HEK293 (cell line): ENCODE measurements at regions not wholly inside any gene's neighbourhood (a gene's known extent, or its start where the extent isn't known, plus 50 kb on each side); places are given as distances from the start of the nearest gene placed in this dataset.

Experiments
- CTCF ChIA-PET: fragments of 350-600 bp; formaldehyde crosslinking; extraction: SDS; loops from one replicate; lab custom pipeline; 2021; ENCODE audit warnings: antibody characterized with exemption; lab: Yijun Ruan, JAX
- POLR2A ChIA-PET: fragments of 300-600 bp; formaldehyde crosslinking; extraction: SDS; loops from one replicate; lab custom pipeline; 2020; ENCODE audit warnings: antibody characterized with exemption, inconsistent platforms; lab: Yijun Ruan, JAX
- H3K27ac ChIP-seq: fragments of 200-500 bp; sonication (Bioruptor generic); 2 replicates; pipeline ENCODE4 v1.5.1; 2014; ENCODE audit warnings: low read depth, low read length, control low read depth, inconsistent platforms; ENCODE audit errors: extremely low read depth
- H3K36me3 ChIP-seq, 2 experiments: fragments of 200-500 bp in 1 of 2; sonication (Bioruptor generic) in 1 of 2; 1 replicate in 1 of 2; 2 replicates in 1 of 2; pipeline ENCODE4 v1.5.1; 2014 to 2017; ENCODE audit warnings: inconsistent platforms in 2 of 2, low read length in 2 of 2; ENCODE audit not compliant: control insufficient read depth in 2 of 2, insufficient read depth in 1 of 2
- H3K4me1 ChIP-seq: fragments of 200-500 bp; sonication (Bioruptor generic); 2 replicates; pipeline ENCODE4 v1.5.1; 2014; ENCODE audit warnings: mild to moderate bottlenecking, low read length, inconsistent platforms; ENCODE audit not compliant: control insufficient read depth, insufficient read depth
- H3K4me3 ChIP-seq: 2 replicates; pipeline ENCODE4 v1.5.1; 2011; ENCODE audit warnings: low read depth, mild to moderate bottlenecking, control low read depth, low read length, moderate library complexity
- H3K9me3 ChIP-seq: fragments of 200-500 bp; sonication (Bioruptor generic); 2 replicates; pipeline ENCODE4 v1.5.1; 2014; ENCODE audit warnings: low read depth, low read length, inconsistent platforms; ENCODE audit not compliant: control insufficient read depth, insufficient read depth
- BCL11B ChIP-seq: fragments of 450-650 bp; formaldehyde crosslinking; IDR thresholded peaks from 2 replicates; pipeline ENCODE4 v1.5.1; 2016; ENCODE audit warnings: low read depth, missing biosample characterization, missing genetic modification characterization
- GLI2 ChIP-seq: fragments of 450-650 bp; formaldehyde crosslinking; IDR thresholded peaks from 2 replicates; pipeline ENCODE4; 2017; ENCODE audit warnings: missing biosample characterization, missing genetic modification characterization, low read depth, borderline replicate concordance
- HOXA7 ChIP-seq: sonication (generic); formaldehyde crosslinking; IDR thresholded peaks from 2 replicates; pipeline ENCODE4 v1.8.1; 2022; ENCODE audit warnings: missing genetic modification reagents, borderline replicate concordance
- OVOL3 ChIP-seq: fragments of 450-650 bp; formaldehyde crosslinking; IDR thresholded peaks from 2 replicates; pipeline ENCODE4 v1.5.1; 2016; ENCODE audit warnings: missing biosample characterization, missing genetic modification characterization
- SCRT2 ChIP-seq: fragments of 450-650 bp; formaldehyde crosslinking; IDR thresholded peaks from 2 replicates; pipeline ENCODE4 v1.5.1; 2016; ENCODE audit warnings: missing biosample characterization, missing genetic modification characterization
- YY1 ChIP-seq: fragments of 450-650 bp; formaldehyde crosslinking; IDR thresholded peaks from 2 replicates; pipeline ENCODE4 v1.5.1; 2018; ENCODE audit warnings: missing biosample characterization, missing genetic modification characterization
- ZFHX2 ChIP-seq: fragments of 450-650 bp; formaldehyde crosslinking; conservative IDR thresholded peaks from 2 replicates; pipeline ENCODE4 v1.5.1; 2016; ENCODE audit warnings: missing biosample characterization, missing genetic modification characterization
- ZFP3 ChIP-seq: fragments of 450-650 bp; formaldehyde crosslinking; IDR thresholded peaks from 2 replicates; pipeline ENCODE4 v1.5.1; 2016; ENCODE audit warnings: low read depth, missing biosample characterization, missing genetic modification characterization
- ZIC2 ChIP-seq: fragments of 450-650 bp; formaldehyde crosslinking; IDR thresholded peaks from 2 replicates; pipeline ENCODE4 v1.5.1; 2016; ENCODE audit warnings: missing biosample characterization, missing genetic modification characterization
- ZNF16 ChIP-seq: fragments of 450-650 bp; formaldehyde crosslinking; IDR thresholded peaks from 2 replicates; pipeline ENCODE4 v1.5.1; 2016; ENCODE audit warnings: low read depth, missing biosample characterization, missing genetic modification characterization
- ZNF202 ChIP-seq: fragments of 450-650 bp; formaldehyde crosslinking; IDR thresholded peaks from 2 replicates; pipeline ENCODE4 v1.5.1; 2016; ENCODE audit warnings: missing biosample characterization, missing genetic modification characterization, borderline replicate concordance
- ZNF324 ChIP-seq: fragments of 450-650 bp; formaldehyde crosslinking; IDR thresholded peaks from 2 replicates; pipeline ENCODE4 v1.5.1; 2016; ENCODE audit warnings: missing biosample characterization, missing genetic modification characterization
- ZNF404 ChIP-seq: fragments of 450-650 bp; formaldehyde crosslinking; IDR thresholded peaks from 2 replicates; pipeline ENCODE4 v1.5.1; 2017; ENCODE audit warnings: missing biosample characterization, missing genetic modification characterization
- ZNF549 ChIP-seq: fragments of 450-650 bp; IDR thresholded peaks from 2 replicates; pipeline ENCODE4 v1.5.1; 2018; ENCODE audit warnings: missing biosample characterization, missing genetic modification characterization, mild to moderate bottlenecking, inconsistent platforms, moderate library complexity
- ZNF600 ChIP-seq: fragments of 450-650 bp; formaldehyde crosslinking; IDR thresholded peaks from 2 replicates; pipeline ENCODE4 v1.5.1; 2016; ENCODE audit warnings: missing biosample characterization, missing genetic modification characterization
- ZNF623 ChIP-seq: fragments of 450-650 bp; formaldehyde crosslinking; IDR thresholded peaks from 2 replicates; pipeline ENCODE4 v1.5.1; 2016; ENCODE audit warnings: missing biosample characterization, missing genetic modification characterization
- ZNF658 ChIP-seq: fragments of 450-650 bp; formaldehyde crosslinking; IDR thresholded peaks from 2 replicates; pipeline ENCODE4; 2016; ENCODE audit warnings: missing biosample characterization, missing genetic modification characterization
- ZNF747 ChIP-seq: fragments of 450-650 bp; formaldehyde crosslinking; IDR thresholded peaks from 2 replicates; pipeline ENCODE4 v1.5.1; 2016; ENCODE audit warnings: missing biosample characterization, missing genetic modification characterization
- ZNF768 ChIP-seq: fragments of 450-650 bp; formaldehyde crosslinking; IDR thresholded peaks from 2 replicates; pipeline ENCODE4 v1.5.1; 2018; ENCODE audit warnings: missing biosample characterization, mild to moderate bottlenecking, missing genetic modification characterization
- ZNF776 ChIP-seq: fragments of 450-650 bp; formaldehyde crosslinking; IDR thresholded peaks from 2 replicates; pipeline ENCODE4 v1.5.0; 2017; ENCODE audit warnings: missing biosample characterization, missing genetic modification characterization, borderline replicate concordance
- ZNF785 ChIP-seq: fragments of 450-650 bp; formaldehyde crosslinking; IDR thresholded peaks from 2 replicates; pipeline ENCODE4 v1.5.1; 2016; ENCODE audit warnings: missing biosample characterization, missing genetic modification characterization
- TF ChIP-seq, protein P1 (sequence below): fragments of 450-650 bp; formaldehyde crosslinking; IDR thresholded peaks from 2 replicates; pipeline ENCODE4 v1.5.1; 2017; ENCODE audit warnings: missing biosample characterization, missing genetic modification characterization
- TF ChIP-seq, protein P2 (sequence below): IDR thresholded peaks from 2 replicates; pipeline ENCODE4 v1.6.1; 2011; ENCODE audit warnings: mild to moderate bottlenecking, low read depth, low read length, borderline replicate concordance
- TF ChIP-seq, protein P3 (sequence below): fragments of 450-650 bp; formaldehyde crosslinking; IDR thresholded peaks from 2 replicates; pipeline ENCODE4 v1.5.1; 2017; ENCODE audit warnings: missing biosample characterization, missing genetic modification characterization
- TF ChIP-seq, protein P4 (sequence below): fragments of 450-650 bp; formaldehyde crosslinking; IDR thresholded peaks from 2 replicates; pipeline ENCODE4 v1.5.1; 2016; ENCODE audit warnings: missing biosample characterization, missing genetic modification characterization
- TF ChIP-seq, protein P5 (sequence below): fragments of 450-650 bp; IDR thresholded peaks from 2 replicates; pipeline ENCODE4 v1.5.1; 2018; ENCODE audit warnings: missing biosample characterization, missing genetic modification characterization

DNA sequence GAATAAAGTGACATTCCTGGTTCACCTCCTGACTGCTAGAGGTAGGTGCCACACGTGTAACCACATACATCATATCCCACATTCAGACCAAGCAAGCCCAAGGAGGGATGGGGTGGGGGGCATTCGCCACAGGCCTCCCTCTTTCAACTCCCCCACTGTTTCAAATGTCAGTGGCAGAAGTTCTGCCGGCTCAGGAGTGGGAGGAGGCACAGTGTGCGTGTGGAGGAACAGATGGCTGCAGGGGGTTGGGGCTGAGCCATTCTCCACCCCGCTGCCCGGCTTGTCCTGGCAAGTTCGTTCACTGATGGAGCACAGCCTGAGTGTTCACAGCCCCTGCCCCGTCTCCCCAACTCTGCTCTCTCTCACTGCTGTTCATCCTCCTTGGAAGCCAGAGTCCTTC, 75.4 kb upstream of the TANC1 start:
- ChIA-PET POLR2A (no interaction called here), CTCF (interaction anchor here (0.7 kb wide), 1 partner anchor 1634 kb away, joined by 3 read pairs; no protein-coding TSS in a partner anchor)

DNA sequence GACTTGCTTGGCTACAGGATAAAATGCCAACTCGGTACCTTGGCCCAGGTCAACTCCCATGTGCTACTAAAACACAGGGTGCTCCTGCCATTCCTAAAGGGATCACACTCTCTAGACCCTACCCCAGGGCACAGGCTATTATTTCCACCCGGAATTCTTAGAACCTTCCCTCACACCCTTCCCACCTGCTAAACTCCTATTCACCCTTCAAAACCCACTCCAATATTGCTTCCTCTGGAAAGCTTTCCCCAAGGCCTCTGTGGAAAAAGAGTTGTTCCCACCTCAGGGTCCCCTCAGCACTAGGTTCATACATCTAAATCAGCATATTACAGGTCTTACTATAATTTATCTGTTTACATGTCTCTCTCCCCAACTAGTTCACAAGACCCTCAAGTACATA, 75.0 kb upstream of the TANC1 start:
- POLR2A ChIA-PET, result no interaction called here
- Histone ChIP-seq H3K27ac (0 out of 2 replicates have a peak overlapping the region, but pooled peaks have one; percentile 31), H3K4me1 (no peaks in the 10 kb centered on the region; the same call in 1 of the 2 replicates), H3K9me3 (no peaks in the 10 kb centered on the region), H3K36me3 (no peaks in the 10 kb centered on the region), H3K4me3 (no peak overlapping the region)
- TF ChIP-seq GLI2 (tag by site-specific recombination) (no peak), SCRT2 (tag by site-specific recombination) (no peak), ZNF324 (tag by site-specific recombination) (no peak), ZNF623 (tag by site-specific recombination) (no peak), ZNF202 (tag by site-specific recombination) (no peak), BCL11B (tag by site-specific recombination) (no peak), ZFP3 (peak; percentile 89), ZNF404 (no peak)
- CTCF ChIA-PET, result interaction anchor here (0.7 to 1.3 kb wide), 3 partner anchors 225 to 1634 kb away, joined by 3 to 4 read pairs (median 4); no protein-coding TSS in a partner anchor

More for the DNA sequence above, 75.4 kb upstream of the TANC1 start:
- peak; percentile 54 for TF ChIP-seq ZIC2 (tag by site-specific recombination)
- TF ChIP-seq ZFHX2 (tag by site-specific recombination), result peak; percentile 39; the same call in 1 of the 2 replicates
- no peak for TF ChIP-seq ZNF600 (tag by site-specific recombination)
- TF ChIP-seq, protein P1, sequence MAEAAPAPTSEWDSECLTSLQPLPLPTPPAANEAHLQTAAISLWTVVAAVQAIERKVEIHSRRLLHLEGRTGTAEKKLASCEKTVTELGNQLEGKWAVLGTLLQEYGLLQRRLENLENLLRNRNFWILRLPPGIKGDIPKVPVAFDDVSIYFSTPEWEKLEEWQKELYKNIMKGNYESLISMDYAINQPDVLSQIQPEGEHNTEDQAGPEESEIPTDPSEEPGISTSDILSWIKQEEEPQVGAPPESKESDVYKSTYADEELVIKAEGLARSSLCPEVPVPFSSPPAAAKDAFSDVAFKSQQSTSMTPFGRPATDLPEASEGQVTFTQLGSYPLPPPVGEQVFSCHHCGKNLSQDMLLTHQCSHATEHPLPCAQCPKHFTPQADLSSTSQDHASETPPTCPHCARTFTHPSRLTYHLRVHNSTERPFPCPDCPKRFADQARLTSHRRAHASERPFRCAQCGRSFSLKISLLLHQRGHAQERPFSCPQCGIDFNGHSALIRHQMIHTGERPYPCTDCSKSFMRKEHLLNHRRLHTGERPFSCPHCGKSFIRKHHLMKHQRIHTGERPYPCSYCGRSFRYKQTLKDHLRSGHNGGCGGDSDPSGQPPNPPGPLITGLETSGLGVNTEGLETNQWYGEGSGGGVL, result 0 out of 2 replicates have a peak, but pooled peaks have one; percentile 12
- TF ChIP-seq, protein P2, sequence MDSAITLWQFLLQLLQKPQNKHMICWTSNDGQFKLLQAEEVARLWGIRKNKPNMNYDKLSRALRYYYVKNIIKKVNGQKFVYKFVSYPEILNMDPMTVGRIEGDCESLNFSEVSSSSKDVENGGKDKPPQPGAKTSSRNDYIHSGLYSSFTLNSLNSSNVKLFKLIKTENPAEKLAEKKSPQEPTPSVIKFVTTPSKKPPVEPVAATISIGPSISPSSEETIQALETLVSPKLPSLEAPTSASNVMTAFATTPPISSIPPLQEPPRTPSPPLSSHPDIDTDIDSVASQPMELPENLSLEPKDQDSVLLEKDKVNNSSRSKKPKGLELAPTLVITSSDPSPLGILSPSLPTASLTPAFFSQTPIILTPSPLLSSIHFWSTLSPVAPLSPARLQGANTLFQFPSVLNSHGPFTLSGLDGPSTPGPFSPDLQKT, result no peak
- no peaks in the 10 kb centered on the region for H3K36me3 ChIP-seq
- H3K4me1 ChIP-seq, result no peaks in the 10 kb centered on the region; the same call in 1 of the 2 replicates
- no peak overlapping the region for H3K4me3 ChIP-seq
- H3K27ac ChIP-seq, result 0 out of 2 replicates have a peak overlapping the region, but pooled peaks have one; percentile 31
- H3K9me3 ChIP-seq, result no peaks in the 10 kb centered on the region

DNA sequence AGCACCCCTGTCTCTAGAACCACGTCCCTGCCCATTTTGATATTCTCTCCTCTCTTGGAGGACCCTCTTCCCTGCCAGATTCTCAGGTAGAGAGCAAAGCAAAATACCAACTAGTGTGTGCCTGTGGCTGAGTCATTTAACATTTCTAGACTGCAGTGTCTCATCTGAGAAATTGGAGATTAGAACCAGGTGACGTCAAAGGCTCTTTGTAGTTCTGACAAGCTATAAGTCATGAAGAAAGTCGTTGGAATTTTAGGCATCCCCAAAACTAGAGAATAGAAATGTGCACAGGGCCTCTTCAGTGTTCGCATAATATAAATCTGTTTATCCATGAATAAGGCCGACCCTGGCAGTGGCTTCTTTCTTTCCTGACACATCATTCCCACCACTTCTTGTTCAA, 74.4 kb upstream of the TANC1 start:
- Histone ChIP-seq H3K4me1 (no peaks in the 10 kb centered on the region; the same call in 1 of the 2 replicates), H3K36me3 (no peaks in the 10 kb centered on the region), H3K4me3 (no peak overlapping the region), H3K27ac (no peak overlapping the region)
- ChIA-PET POLR2A (no interaction called here), CTCF (interaction anchor here (0.6 to 1.3 kb wide), 4 partner anchors 10 to 873 kb away, joined by 3 to 4 read pairs (median 4); no protein-coding TSS in a partner anchor)
- TF ChIP-seq ZNF658 (no peak), ZNF785 (no peak), ZNF776 (tag by site-specific recombination) (no peak), OVOL3 (no peak), ZNF549 (tag by site-specific recombination) (no peak), HOXA7 (CRISPR knock-in tag) (no peak), ZNF16 (no peak), ZNF747 (tag by site-specific recombination) (no peak), ZNF768 (no peak), ZFP3 (no peak), YY1 (no peak)
- TF ChIP-seq, protein P3, sequence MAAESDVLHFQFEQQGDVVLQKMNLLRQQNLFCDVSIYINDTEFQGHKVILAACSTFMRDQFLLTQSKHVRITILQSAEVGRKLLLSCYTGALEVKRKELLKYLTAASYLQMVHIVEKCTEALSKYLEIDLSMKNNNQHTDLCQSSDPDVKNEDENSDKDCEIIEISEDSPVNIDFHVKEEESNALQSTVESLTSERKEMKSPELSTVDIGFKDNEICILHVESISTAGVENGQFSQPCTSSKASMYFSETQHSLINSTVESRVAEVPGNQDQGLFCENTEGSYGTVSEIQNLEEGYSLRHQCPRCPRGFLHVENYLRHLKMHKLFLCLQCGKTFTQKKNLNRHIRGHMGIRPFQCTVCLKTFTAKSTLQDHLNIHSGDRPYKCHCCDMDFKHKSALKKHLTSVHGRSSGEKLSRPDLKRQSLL (tag by site-specific recombination), result no peak
- TF ChIP-seq, protein P4, sequence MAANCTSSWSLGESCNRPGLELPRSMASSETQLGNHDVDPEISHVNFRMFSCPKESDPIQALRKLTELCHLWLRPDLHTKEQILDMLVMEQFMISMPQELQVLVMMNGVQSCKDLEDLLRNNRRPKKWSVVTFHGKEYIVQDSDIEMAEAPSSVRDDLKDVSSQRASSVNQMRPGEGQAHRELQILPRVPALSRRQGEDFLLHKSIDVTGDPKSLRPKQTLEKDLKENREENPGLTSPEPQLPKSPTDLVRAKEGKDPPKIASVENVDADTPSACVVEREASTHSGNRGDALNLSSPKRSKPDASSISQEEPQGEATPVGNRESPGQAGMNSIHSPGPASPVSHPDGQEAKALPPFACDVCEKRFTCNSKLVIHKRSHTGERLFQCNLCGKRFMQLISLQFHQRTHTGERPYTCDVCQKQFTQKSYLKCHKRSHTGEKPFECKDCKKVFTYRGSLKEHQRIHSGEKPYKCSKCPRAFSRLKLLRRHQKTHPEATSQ (tag by site-specific recombination), result no peak
- TF ChIP-seq, protein P5, sequence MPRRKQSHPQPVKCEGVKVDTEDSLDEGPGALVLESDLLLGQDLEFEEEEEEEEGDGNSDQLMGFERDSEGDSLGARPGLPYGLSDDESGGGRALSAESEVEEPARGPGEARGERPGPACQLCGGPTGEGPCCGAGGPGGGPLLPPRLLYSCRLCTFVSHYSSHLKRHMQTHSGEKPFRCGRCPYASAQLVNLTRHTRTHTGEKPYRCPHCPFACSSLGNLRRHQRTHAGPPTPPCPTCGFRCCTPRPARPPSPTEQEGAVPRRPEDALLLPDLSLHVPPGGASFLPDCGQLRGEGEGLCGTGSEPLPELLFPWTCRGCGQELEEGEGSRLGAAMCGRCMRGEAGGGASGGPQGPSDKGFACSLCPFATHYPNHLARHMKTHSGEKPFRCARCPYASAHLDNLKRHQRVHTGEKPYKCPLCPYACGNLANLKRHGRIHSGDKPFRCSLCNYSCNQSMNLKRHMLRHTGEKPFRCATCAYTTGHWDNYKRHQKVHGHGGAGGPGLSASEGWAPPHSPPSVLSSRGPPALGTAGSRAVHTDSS (tag by site-specific recombination), result no peak
- TF ChIP-seq, all 188 proteins: peak for 0
- no peaks in the 10 kb centered on the region for H3K9me3 ChIP-seq
